ENCODE measurements at regions not wholly inside any gene's neighbourhood (a gene's known extent, or its start where the extent isn't known, plus 50 kb on each side); places are given as distances from the start of the nearest gene placed in this dataset.

GRCh38 chr6:3520281-3521230 lies 63.7 kb upstream of the SLC22A23 start:
- DNase-seq, result no peak

- DNase-seq, result no peak
Observed at GRCh38 chr6:3518356-3519190, 61.7 kb upstream of the SLC22A23 start.

GRCh38 chr6:3517350-3517749 lies 60.5 kb upstream of the SLC22A23 start:
- peak in 1 of 2 experiments; percentile 3 for DNase-seq

GRCh38 chr6:3516092-3516491 lies 59.2 kb upstream of the SLC22A23 start:
- DNase-seq, result no peak

GRCh38 chr6:3515669-3516068 lies 58.8 kb upstream of the SLC22A23 start:
- DNase-seq, result no peak

- no peak for DNase-seq
Observed at GRCh38 chr6:3513416-3513815, 56.6 kb upstream of the SLC22A23 start.

GRCh38 chr6:3512832-3513231 lies 56.0 kb upstream of the SLC22A23 start:
- no peak for DNase-seq

- DNase-seq, result no peak
Observed at GRCh38 chr6:3510617-3511016, 53.8 kb upstream of the SLC22A23 start.

GRCh38 chr6:3510178-3510577 lies 53.3 kb upstream of the SLC22A23 start:
- DNase-seq, result no peak

GRCh38 chr6:3509336-3509735 lies 52.5 kb upstream of the SLC22A23 start:
- DNase-seq, result no peak

- no peak for DNase-seq
Observed at GRCh38 chr6:3506751-3507383, 50.0 kb upstream of the SLC22A23 start.

All from AML-193 (cell line).